Testis (tissue), 2 donors: ENCODE measurements at regions not wholly inside any gene's neighbourhood (a gene's known extent, or its start where the extent isn't known, plus 50 kb on each side); places are given as distances from the start of the nearest gene placed in this dataset.
A peak's percentile ranks its signal among the peaks of the same experiment; 100 is the strongest.

Experiments
- DNase-seq: peaks from one replicate; pipeline ENCODE4 v3.0.0-alpha.2; 2019
- H3K27ac ChIP-seq, 2 donors: fragments of 200-600 bp; sonication (generic); one replicate each; pipeline ENCODE4 v1.5.1; 2019
- H3K27me3 ChIP-seq: fragments of 200-600 bp; sonication (generic); one replicate; pipeline ENCODE4 v1.5.1; 2019
- H3K36me3 ChIP-seq: fragments of 200-600 bp; sonication (generic); one replicate; pipeline ENCODE4 v1.5.1; 2017; ENCODE audit warnings: low read depth; ENCODE audit errors: missing control alignments
- H3K4me1 ChIP-seq: fragments of 200-600 bp; sonication (generic); one replicate; pipeline ENCODE4 v1.5.1; 2019
- H3K4me3 ChIP-seq, 2 donors: fragments of 200-600 bp; sonication (generic); one replicate each; pipeline ENCODE4 v1.5.1; 2017 to 2019
- H3K9me3 ChIP-seq: fragments of 200-600 bp; sonication (generic); one replicate; pipeline ENCODE4 v1.5.1; 2017
- CTCF ChIP-seq, 3 experiments: fragments of 450-650 bp in 2 of 3; fragments of 200-600 bp in 1 of 3; sonication (generic) in 1 of 3; IDR thresholded peaks; one replicate each; pipeline ENCODE4 v1.5.1; 2016 to 2019; ENCODE audit warnings: antibody characterized with exemption in 3 of 3, mild to moderate bottlenecking in 2 of 3, moderate library complexity in 1 of 3
- POLR2A ChIP-seq: fragments of 450-650 bp; IDR thresholded peaks from one replicate; pipeline ENCODE4 v1.6.1; 2017; ENCODE audit warnings: antibody characterized with exemption, mild to moderate bottlenecking, moderate library complexity
- WGBS, 2 donors: methylation state at CpG; one replicate each; pipeline ENCODE4 v1.1.5; 2018; 5-methylcytosine and 5-hydroxymethylcytosine counted together
- intact Hi-C: fragments of 100-400 bp; cut with DNase I; formaldehyde crosslinking; loops from one replicate; pipeline ENCODE4 v1.15.1; 2023; ENCODE audit warnings: low total_unique reads

DNA sequence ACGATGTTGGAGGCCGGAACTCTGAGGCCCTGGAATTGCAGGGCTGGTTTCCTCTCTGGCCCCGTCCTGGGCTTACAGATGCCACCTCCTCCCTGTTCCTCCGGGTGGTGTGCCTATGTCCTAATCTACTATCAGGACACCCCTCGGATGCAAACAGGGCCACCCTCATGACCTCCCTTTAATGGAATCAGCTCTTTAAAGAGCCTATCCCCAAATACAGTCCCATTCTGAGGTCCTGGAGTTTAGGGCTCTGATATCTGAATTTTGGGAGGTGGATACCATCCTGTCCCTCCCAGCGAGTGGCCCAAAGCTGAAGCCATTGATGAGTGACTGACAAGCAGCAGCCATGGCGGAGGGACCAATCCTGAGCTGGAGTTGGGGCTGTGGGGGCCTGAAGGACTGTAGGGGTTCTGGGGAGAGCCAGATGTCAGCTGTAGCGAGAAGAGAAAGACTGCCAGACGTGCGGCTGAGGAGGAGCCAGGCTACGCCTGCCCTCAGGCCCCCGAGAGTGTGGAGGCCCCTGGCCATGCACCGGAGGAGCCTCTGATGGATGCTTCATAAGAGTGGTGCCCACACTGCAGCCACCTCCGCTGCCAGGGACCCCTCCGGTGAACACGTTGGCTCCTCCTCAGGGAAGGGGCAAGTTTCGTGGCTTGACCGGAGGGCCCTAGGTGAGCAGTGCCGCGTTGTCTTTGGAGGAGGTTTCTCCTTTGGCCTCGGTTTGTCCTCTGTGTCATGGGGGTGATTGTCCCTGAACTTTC, 100.2 kb downstream of the KIF26A start:
- Histone ChIP-seq H3K4me3 (no peak overlapping the region), H3K4me1 (no peaks in the 10 kb centered on the region), H3K27ac (no peak overlapping the region), H3K27me3 (no peaks in the 10 kb centered on the region), H3K9me3 (no peaks in the 10 kb centered on the region), H3K36me3 (no peaks in the 10 kb centered on the region)
- no peak for DNase-seq
- TF ChIP-seq POLR2A (no peak), CTCF (IDR thresholded peaks at IDR 0.05) (no peak)
- intact Hi-C loops = no loop called here
- 85 to 95% methylated on average over 16 to 21 of the region's 21 CpGs for WGBS, 2 donors

DNA sequence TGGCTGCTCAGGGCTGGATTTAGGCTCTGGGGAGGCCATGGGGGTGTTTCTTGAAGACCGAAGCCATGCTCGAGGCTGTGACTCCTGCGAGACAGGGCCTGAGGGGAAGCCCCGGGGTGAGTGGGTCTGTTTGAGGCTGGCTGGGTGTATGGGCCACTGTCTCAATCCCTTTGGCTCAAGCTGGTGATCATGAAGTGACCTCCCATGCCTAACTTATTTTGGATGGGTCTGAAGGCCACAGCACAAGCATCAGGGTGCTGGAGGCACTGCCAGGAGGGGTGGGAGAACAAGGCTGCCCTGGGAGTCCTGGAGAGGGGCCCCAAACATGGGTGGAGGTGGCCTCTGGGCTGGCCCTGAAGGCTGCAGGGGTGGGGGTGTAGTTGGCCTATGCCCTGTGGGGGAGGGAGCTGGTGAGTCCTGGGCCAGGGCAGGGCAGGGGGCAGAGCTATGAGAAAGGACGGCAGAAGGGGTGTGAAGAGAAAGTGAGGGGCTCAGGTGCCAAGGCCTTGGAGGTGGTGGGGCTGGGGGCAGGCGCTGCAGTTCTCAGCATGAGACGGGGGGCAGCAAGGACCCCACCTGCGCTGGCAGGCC, 100.9 kb downstream of the KIF26A start:
- Histone ChIP-seq H3K4me3 (no peak overlapping the region), H3K36me3 (no peaks in the 10 kb centered on the region), H3K27ac (no peak overlapping the region), H3K4me1 (no peaks in the 10 kb centered on the region), H3K9me3 (no peaks in the 10 kb centered on the region), H3K27me3 (no peaks in the 10 kb centered on the region)
- intact Hi-C loops = no loop called here
- DNase-seq = no peak
- WGBS, 2 donors = 75 to 95% methylated on average over 4 to 7 of the region's 8 CpGs
- TF ChIP-seq CTCF (IDR thresholded peaks at IDR 0.05) = no peak
- TF ChIP-seq POLR2A = no peak

- Histone ChIP-seq H3K9me3 (no peaks in the 10 kb centered on the region), H3K4me1 (no peaks in the 10 kb centered on the region), H3K4me3 (no peak overlapping the region), H3K36me3 (no peaks in the 10 kb centered on the region), H3K27me3 (no peaks in the 10 kb centered on the region), H3K27ac (no peak overlapping the region)
- 82% methylated on average over 13 to 17 of the region's 17 CpGs for WGBS, 2 donors
- TF ChIP-seq CTCF (IDR thresholded peaks at IDR 0.05) (no peak), POLR2A (no peak)
- DNase-seq = no peak
- intact Hi-C loops = no loop called here
Observed at GRCh38 chr14:104239861-104240301, 101.5 kb downstream of the KIF26A start.

GRCh38 chr14:104240434-104241157, 102.2 kb downstream of the KIF26A start:
- no peaks in the 10 kb centered on the region for H3K9me3 ChIP-seq

More at GRCh38 chr14:104240434-104241157, 102.2 kb downstream of the KIF26A start:
- WGBS, 2 donors = 74 to 91% methylated on average over 12 of the region's 12 CpGs
- H3K27ac ChIP-seq = no peak overlapping the region
- no peaks in the 10 kb centered on the region for H3K36me3 ChIP-seq
- no peak for TF ChIP-seq CTCF (IDR thresholded peaks at IDR 0.05)
- TF ChIP-seq POLR2A = no peak
- H3K4me1 ChIP-seq = no peaks in the 10 kb centered on the region
- intact Hi-C loops = no loop called here
- H3K27me3 ChIP-seq = no peaks in the 10 kb centered on the region
- DNase-seq = peak; percentile 7
- no peak overlapping the region for H3K4me3 ChIP-seq
